SH-SY5Y (cell line): ENCODE measurements at regions not wholly inside any gene's neighbourhood (a gene's known extent, or its start where the extent isn't known, plus 50 kb on each side); places are given as distances from the start of the nearest gene placed in this dataset.

Experiments used
- GATA2 ChIP-seq: IDR thresholded peaks from 2 replicates; pipeline ENCODE4 v1.6.1; 2011; ENCODE audit warnings: mild to moderate bottlenecking, low read depth, low read length
- GATA3 ChIP-seq: IDR thresholded peaks from 2 replicates; pipeline ENCODE4 v1.6.1; 2011; ENCODE audit warnings: low read depth, mild to moderate bottlenecking, low read length, moderate library complexity

- no peak for TF ChIP-seq GATA2
- no peak for TF ChIP-seq GATA3
Measured at GRCh38 chr10:108956149-108956548, 967.2 kb downstream of the XPNPEP1 start.
